ENCODE measurements at regions not wholly inside any gene's neighbourhood (a gene's known extent, or its start where the extent isn't known, plus 50 kb on each side); places are given as distances from the start of the nearest gene placed in this dataset.

GRCh38 chr7:113783403-113783802, 135.4 kb downstream of the PPP1R3A start:
- TF ChIP-seq CTCF (IDR thresholded peaks at IDR 0.05) (no peak), POLR2A (IDR thresholded peaks at IDR 0.05) (no peak)

Measured in uterus (tissue), 2 donors.